ENCODE measurements at regions not wholly inside any gene's neighbourhood (a gene's known extent, or its start where the extent isn't known, plus 50 kb on each side); places are given as distances from the start of the nearest gene placed in this dataset.

- no peak for DNase-seq
Measured at GRCh38 chr4:184575306-184575705, 73.9 kb downstream of the CASP3 start.

GRCh38 chr4:184574861-184575260 lies 74.4 kb downstream of the CASP3 start:
- no peak for DNase-seq

GRCh38 chr4:184573701-184574100 lies 75.5 kb downstream of the CASP3 start:
- no peak for DNase-seq

- DNase-seq, result no peak
Measured at GRCh38 chr4:184568770-184569169, 80.5 kb downstream of the CASP3 start.

- no peak for DNase-seq
Measured at GRCh38 chr4:184563621-184564020, 85.6 kb downstream of the CASP3 start.

GRCh38 chr4:184558996-184559395 lies 84.6 kb upstream of the IRF2 start:
- DNase-seq, result no peak

GRCh38 chr4:184553891-184554290 lies 79.5 kb upstream of the IRF2 start:
- DNase-seq, result no peak

GRCh38 chr4:184550476-184550875 lies 76.1 kb upstream of the IRF2 start:
- no peak for DNase-seq

GRCh38 chr4:184548648-184549341 lies 74.4 kb upstream of the IRF2 start:
- DNase-seq, result no peak

GRCh38 chr4:184548316-184548647 lies 73.9 kb upstream of the IRF2 start:
- no peak for DNase-seq

- no peak for DNase-seq
Measured at GRCh38 chr4:184544788-184545409, 70.5 kb upstream of the IRF2 start.

GRCh38 chr4:184541907-184542306 lies 67.6 kb upstream of the IRF2 start:
- DNase-seq, result no peak

GRCh38 chr4:184540307-184540706 lies 66.0 kb upstream of the IRF2 start:
- DNase-seq, result no peak

- DNase-seq, result peak; percentile 84 to 86
Measured at GRCh38 chr4:184538023-184538599, 63.8 kb upstream of the IRF2 start.

GRCh38 chr4:184537269-184538022 lies 63.1 kb upstream of the IRF2 start:
- peak; percentile 90 to 91 for DNase-seq

GRCh38 chr4:184536881-184537248 lies 62.5 kb upstream of the IRF2 start:
- peak in 1 of 2 donors; percentile 25 for DNase-seq

GRCh38 chr4:184536065-184536880 lies 61.9 kb upstream of the IRF2 start:
- DNase-seq, result peak in 1 of 2 donors; percentile 5

- peak in 1 of 2 donors; percentile 62 for DNase-seq
Measured at GRCh38 chr4:184534511-184535391, 60.4 kb upstream of the IRF2 start.

- no peak for DNase-seq
Measured at GRCh38 chr4:184533908-184534307, 59.6 kb upstream of the IRF2 start.

- no peak for DNase-seq
Measured at GRCh38 chr4:184531008-184531407, 56.7 kb upstream of the IRF2 start.

GRCh38 chr4:184529283-184529682 lies 54.9 kb upstream of the IRF2 start:
- DNase-seq, result no peak

- no peak for DNase-seq
Measured at GRCh38 chr4:184528713-184529112, 54.4 kb upstream of the IRF2 start.
